IMR-90 (cell line): ENCODE measurements at regions not wholly inside any gene's neighbourhood (a gene's known extent, or its start where the extent isn't known, plus 50 kb on each side); places are given as distances from the start of the nearest gene placed in this dataset.

Experiments
- ATAC-seq: fragments of 200-7000 bp; cut with Tn5 transposase; 2 replicates; pipeline ENCODE4 v1.9.1; 2020; ENCODE audit warnings: low read depth, mild to moderate bottlenecking, moderate library complexity
- BruUV-seq: library from RNA; stranded (reverse); fragments of 400-500 nt; replicated peaks from 2 replicates; lab custom pipeline; 2021; lab: Mats Ljungman, UMichigan
- CTCF ChIA-PET: fragments of 300-600 bp; formaldehyde crosslinking; extraction: SDS; loops from one replicate; lab custom pipeline; 2021; ENCODE audit warnings: antibody characterized with exemption; lab: Yijun Ruan, JAX
- POLR2A ChIA-PET: fragments of 300-600 bp; sonication (Branson Sonifier 250); formaldehyde crosslinking; loops from one replicate; lab custom pipeline; 2022; ENCODE audit warnings: antibody characterized with exemption; ENCODE audit not compliant: unreplicated experiment; lab: Charles Lee
- DNase-seq: peaks from one replicate; pipeline ENCODE4 v3.0.0; 2013
- H2AFZ ChIP-seq: replicated peaks from 2 replicates; pipeline ENCODE3; 2013; ENCODE audit warnings: low read length, mild to moderate bottlenecking; ENCODE audit not compliant: poor library complexity
- H2AK5ac ChIP-seq: 2 replicates; pipeline ENCODE4 v1.6.1; 2013; ENCODE audit warnings: low read depth, low read length, inconsistent platforms
- H2AK9ac ChIP-seq: replicated peaks from 2 replicates; pipeline ENCODE3; 2013; ENCODE audit warnings: mild to moderate bottlenecking, low read depth, low read length, moderate library complexity; ENCODE audit not compliant: poor library complexity
- H2BK120ac ChIP-seq: 2 replicates; pipeline ENCODE4 v1.6.1; 2013; ENCODE audit warnings: low read depth, low read length, inconsistent platforms
- H2BK15ac ChIP-seq: 3 replicates; pipeline ENCODE4 v1.6.1; 2013; ENCODE audit warnings: low read depth, low read length, inconsistent platforms
- H2BK20ac ChIP-seq: 2 replicates; pipeline ENCODE4 v1.6.1; 2013; ENCODE audit warnings: low read depth, mild to moderate bottlenecking, inconsistent platforms, low read length, moderate library complexity
- H2BK5ac ChIP-seq: 2 replicates; pipeline ENCODE4 v1.6.1; 2013; ENCODE audit warnings: mild to moderate bottlenecking, low read depth, low read length, inconsistent platforms; ENCODE audit not compliant: poor library complexity, severe bottlenecking
- H3K14ac ChIP-seq: replicated peaks from 2 replicates; pipeline ENCODE4 v1.6.1; 2013; ENCODE audit warnings: low read depth, low read length, inconsistent platforms
- H3K18ac ChIP-seq: 2 replicates; pipeline ENCODE4 v1.6.1; 2013; ENCODE audit warnings: low read depth, low read length, control low read depth
- H3K23ac ChIP-seq: 2 replicates; pipeline ENCODE4 v1.6.1; 2013; ENCODE audit warnings: low read depth, low read length, inconsistent platforms
- H3K27ac ChIP-seq: 2 replicates; pipeline ENCODE4 v1.5.1; 2013; ENCODE audit warnings: mild to moderate bottlenecking, control low read depth, low read length; ENCODE audit not compliant: insufficient read depth
- H3K27me3 ChIP-seq: 2 replicates; pipeline ENCODE4 v1.6.1; 2013; ENCODE audit warnings: low read length; ENCODE audit not compliant: control insufficient read depth, insufficient read depth
- H3K36me3 ChIP-seq: 2 replicates; pipeline ENCODE4 v1.6.1; 2013; ENCODE audit warnings: low read length, mixed read lengths; ENCODE audit not compliant: control insufficient read depth, insufficient read depth
- H3K4ac ChIP-seq: 2 replicates; pipeline ENCODE4 v1.6.1; 2013; ENCODE audit warnings: low read depth, low read length, inconsistent platforms
- H3K4me1 ChIP-seq: 2 replicates; pipeline ENCODE4 v1.6.1; 2013; ENCODE audit warnings: low read length, mixed read lengths; ENCODE audit not compliant: control insufficient read depth, insufficient read depth
- H3K4me2 ChIP-seq: 2 replicates; pipeline ENCODE4 v1.6.1; 2013; ENCODE audit warnings: low read depth, mild to moderate bottlenecking, control low read depth, low read length, moderate library complexity
- H3K4me3 ChIP-seq: 2 replicates; pipeline ENCODE4 v1.5.1; 2013; ENCODE audit warnings: low read depth, mild to moderate bottlenecking, control low read depth, low read length, moderate library complexity; ENCODE audit not compliant: insufficient read depth
- H3K56ac ChIP-seq: 2 replicates; pipeline ENCODE4 v1.6.1; 2013; ENCODE audit warnings: low read length, inconsistent platforms; ENCODE audit not compliant: insufficient read depth; ENCODE audit errors: extremely low read depth
- H3K79me1 ChIP-seq, 2 experiments: 2 replicates each; pipeline ENCODE4 v1.6.1; 2013; ENCODE audit warnings: low read length in 2 of 2, inconsistent platforms in 1 of 2, low read depth in 1 of 2
- H3K9ac ChIP-seq: 2 replicates; pipeline ENCODE4 v1.6.1; 2013; ENCODE audit warnings: low read depth, low read length, control low read depth
- H3K9me1 ChIP-seq: 2 replicates; pipeline ENCODE4 v1.6.1; 2013; ENCODE audit warnings: low read length, inconsistent platforms; ENCODE audit not compliant: insufficient read depth
- H3K9me3 ChIP-seq: 2 replicates; pipeline ENCODE4 v1.6.1; 2013; ENCODE audit warnings: low read length; ENCODE audit not compliant: control insufficient read depth, insufficient read depth
- H4K20me1 ChIP-seq: 2 replicates; pipeline ENCODE4 v1.6.1; 2013; ENCODE audit warnings: low read length, inconsistent platforms; ENCODE audit not compliant: insufficient read depth
- H4K5ac ChIP-seq: 2 replicates; pipeline ENCODE4 v1.6.1; 2013; ENCODE audit warnings: mild to moderate bottlenecking, low read depth, low read length, control low read depth
- H4K8ac ChIP-seq, 2 experiments: 2 replicates each; pipeline ENCODE4 v1.6.1; 2013; ENCODE audit warnings: low read depth in 2 of 2, low read length in 2 of 2, control low read depth in 1 of 2, inconsistent platforms in 1 of 2
- H4K91ac ChIP-seq: 2 replicates; pipeline ENCODE4 v1.6.1; 2013; ENCODE audit warnings: low read depth, low read length, inconsistent platforms; ENCODE audit not compliant: insufficient read depth
- BHLHE40 ChIP-seq: fragments of 150-350 bp; IDR thresholded peaks from 2 replicates; pipeline ENCODE4 v1.6.1; 2016; ENCODE audit warnings: mild to moderate bottlenecking, low read depth, low read length
- CEBPB ChIP-seq: IDR thresholded peaks from 2 replicates; pipeline ENCODE4 v1.6.1; 2012; ENCODE audit warnings: low read depth, low read length, improper control_type of control experiment
- CHD1 ChIP-seq: IDR thresholded peaks from 2 replicates; pipeline ENCODE4 v1.6.1; 2012; ENCODE audit warnings: low read depth, low read length, improper control_type of control experiment
- MAFK ChIP-seq: IDR thresholded peaks from 2 replicates; pipeline ENCODE4 v1.6.1; 2012; ENCODE audit warnings: low read depth, low read length, improper control_type of control experiment
- MAZ ChIP-seq: IDR thresholded peaks from 2 replicates; pipeline ENCODE4 v1.6.1; 2012; ENCODE audit warnings: low read depth, mild to moderate bottlenecking, low read length, improper control_type of control experiment, moderate library complexity, borderline replicate concordance
- MXI1 ChIP-seq: IDR thresholded peaks from 2 replicates; pipeline ENCODE4 v1.6.1; 2012; ENCODE audit warnings: low read depth, mild to moderate bottlenecking, low read length, moderate library complexity, borderline replicate concordance
- NFE2L2 ChIP-seq: fragments of 150-350 bp; IDR thresholded peaks from 2 replicates; pipeline ENCODE4 v1.6.1; 2016; ENCODE audit warnings: low read depth, mild to moderate bottlenecking, low read length
- POLR2A ChIP-seq: IDR thresholded peaks from 2 replicates; pipeline ENCODE4 v1.6.1; 2012; ENCODE audit warnings: mild to moderate bottlenecking, low read depth, low read length
- RAD21 ChIP-seq: IDR thresholded peaks from 2 replicates; pipeline ENCODE4 v1.6.1; 2012; ENCODE audit warnings: low read length, improper control_type of control experiment
- RCOR1 ChIP-seq: IDR thresholded peaks from 2 replicates; pipeline ENCODE4 v1.6.1; 2012; ENCODE audit warnings: mild to moderate bottlenecking, low read length, improper control_type of control experiment; ENCODE audit not compliant: insufficient replicate concordance
- RFX5 ChIP-seq: IDR thresholded peaks from 2 replicates; pipeline ENCODE4 v1.8.0; 2012; ENCODE audit warnings: low read depth, mild to moderate bottlenecking, low read length, moderate library complexity
- SMC3 ChIP-seq: fragments of 150-350 bp; IDR thresholded peaks from 2 replicates; pipeline ENCODE4 v1.6.1; 2016; ENCODE audit warnings: low read depth, mild to moderate bottlenecking, antibody characterized with exemption, low read length, moderate library complexity
- dilution Hi-C: fragments of 300-500 bp; cut with HindIII; formaldehyde crosslinking; loops from one replicate; pipeline ENCODE4 v1.14.3; 2018; ENCODE audit warnings: low sequenced_read_pairs; ENCODE audit not compliant: unreplicated experiment
- in situ Hi-C: fragments of 300-500 bp; cut with MboI; formaldehyde crosslinking; loops from 3 replicates; pipeline ENCODE4 v1.14.3; 2019; ENCODE audit warnings: low sequenced_read_pairs, inconsistent platforms, mixed read lengths
- intact Hi-C: fragments of 100-400 bp; cut with micrococcal nuclease; formaldehyde crosslinking; loops from 2 replicates; pipeline ENCODE4 v1.10.0; 2022
- TF ChIP-seq, protein P1 (sequence below): fragments of 150-350 bp; IDR thresholded peaks from 2 replicates; pipeline ENCODE4 v1.6.1; 2017; ENCODE audit warnings: mild to moderate bottlenecking, antibody characterized with exemption, low read length, low read depth
- TF ChIP-seq, protein P2 (sequence below): fragments of 150-350 bp; IDR thresholded peaks from 2 replicates; pipeline ENCODE4 v1.6.1; 2016; ENCODE audit warnings: low read depth, mild to moderate bottlenecking, low read length, moderate library complexity, borderline replicate concordance

DNA sequence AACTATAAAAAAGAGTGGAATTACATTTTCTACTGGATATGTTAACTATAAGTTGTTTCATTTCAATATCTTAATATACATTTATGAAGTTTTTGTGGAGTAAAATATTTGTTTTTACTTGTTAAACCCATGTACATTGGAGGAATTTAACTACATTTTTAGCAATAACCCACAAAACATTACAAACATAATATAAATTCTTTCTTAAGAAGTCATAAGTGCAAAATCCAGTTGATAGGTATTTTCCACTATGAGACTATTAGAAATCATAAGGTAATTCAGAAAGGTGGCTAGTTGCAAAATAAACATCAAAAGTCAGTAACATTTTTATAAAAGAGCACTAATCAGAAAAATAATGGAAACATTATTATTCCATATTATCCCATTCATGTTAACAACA lies 73.9 kb upstream of the RRP15 start:
- in situ Hi-C loops: no loop called here
- CTCF ChIA-PET: no interaction called here
- H3K4me2 ChIP-seq: no peak overlapping the region

More for the DNA sequence above, 73.9 kb upstream of the RRP15 start:
- Histone ChIP-seq H3K56ac (no peak overlapping the region), H3K4me3 (no peak overlapping the region), H3K4ac (no peak overlapping the region), H4K20me1 (no peaks in the 10 kb centered on the region), H4K91ac (no peak overlapping the region), H2BK120ac (peak overlapping the region; percentile 95; the same call in 1 of the 2 replicates), H4K5ac (no peak overlapping the region), H3K27me3 (no peaks in the 10 kb centered on the region), H3K9me1 (peaks cover 4% of the 10 kb centered on the region; the same call in 1 of the 2 replicates), H2BK20ac (no peak overlapping the region), H2BK5ac (peak overlapping the region; percentile 8), H3K27ac (no peak overlapping the region), H3K79me1 (no peaks in the 10 kb centered on the region), H2AFZ (no peak overlapping the region), H3K18ac (no peak overlapping the region), H3K4me1 (peaks cover 6% of the 10 kb centered on the region), H3K9me3 (no peaks in the 10 kb centered on the region), H2AK5ac (no peak overlapping the region), H3K23ac (no peak overlapping the region), H2BK15ac (no peak overlapping the region), H2AK9ac (no peak overlapping the region), H3K9ac (no peak overlapping the region), H3K14ac (no peak overlapping the region), H4K8ac (no peak overlapping the region), H3K36me3 (no peaks in the 10 kb centered on the region)
- DNase-seq (peak; percentile 23), ATAC-seq (no peak)
- intact Hi-C loops: no loop called here
- POLR2A ChIA-PET: interaction anchor here (0.6 kb wide), 1 partner anchor 534 kb away, joined by 4 read pairs; no protein-coding TSS in a partner anchor
- dilution Hi-C loops: no loop called here
- BruUV-seq: no TSS peak
- TF ChIP-seq RAD21 (no peak), NFE2L2 (no peak), MAZ (no peak), BHLHE40 (no peak), SMC3 (no peak), MAFK (no peak), RCOR1 (no peak), MXI1 (no peak), POLR2A (no peak), CEBPB (no peak), CHD1 (no peak), RFX5 (no peak)
- TF ChIP-seq, protein P1, sequence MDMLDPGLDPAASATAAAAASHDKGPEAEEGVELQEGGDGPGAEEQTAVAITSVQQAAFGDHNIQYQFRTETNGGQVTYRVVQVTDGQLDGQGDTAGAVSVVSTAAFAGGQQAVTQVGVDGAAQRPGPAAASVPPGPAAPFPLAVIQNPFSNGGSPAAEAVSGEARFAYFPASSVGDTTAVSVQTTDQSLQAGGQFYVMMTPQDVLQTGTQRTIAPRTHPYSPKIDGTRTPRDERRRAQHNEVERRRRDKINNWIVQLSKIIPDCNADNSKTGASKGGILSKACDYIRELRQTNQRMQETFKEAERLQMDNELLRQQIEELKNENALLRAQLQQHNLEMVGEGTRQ: no peak
- TF ChIP-seq, protein P2, sequence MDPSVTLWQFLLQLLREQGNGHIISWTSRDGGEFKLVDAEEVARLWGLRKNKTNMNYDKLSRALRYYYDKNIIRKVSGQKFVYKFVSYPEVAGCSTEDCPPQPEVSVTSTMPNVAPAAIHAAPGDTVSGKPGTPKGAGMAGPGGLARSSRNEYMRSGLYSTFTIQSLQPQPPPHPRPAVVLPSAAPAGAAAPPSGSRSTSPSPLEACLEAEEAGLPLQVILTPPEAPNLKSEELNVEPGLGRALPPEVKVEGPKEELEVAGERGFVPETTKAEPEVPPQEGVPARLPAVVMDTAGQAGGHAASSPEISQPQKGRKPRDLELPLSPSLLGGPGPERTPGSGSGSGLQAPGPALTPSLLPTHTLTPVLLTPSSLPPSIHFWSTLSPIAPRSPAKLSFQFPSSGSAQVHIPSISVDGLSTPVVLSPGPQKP: no peak
